ENCODE measurements at regions not wholly inside any gene's neighbourhood (a gene's known extent, or its start where the extent isn't known, plus 50 kb on each side); places are given as distances from the start of the nearest gene placed in this dataset.

DNA sequence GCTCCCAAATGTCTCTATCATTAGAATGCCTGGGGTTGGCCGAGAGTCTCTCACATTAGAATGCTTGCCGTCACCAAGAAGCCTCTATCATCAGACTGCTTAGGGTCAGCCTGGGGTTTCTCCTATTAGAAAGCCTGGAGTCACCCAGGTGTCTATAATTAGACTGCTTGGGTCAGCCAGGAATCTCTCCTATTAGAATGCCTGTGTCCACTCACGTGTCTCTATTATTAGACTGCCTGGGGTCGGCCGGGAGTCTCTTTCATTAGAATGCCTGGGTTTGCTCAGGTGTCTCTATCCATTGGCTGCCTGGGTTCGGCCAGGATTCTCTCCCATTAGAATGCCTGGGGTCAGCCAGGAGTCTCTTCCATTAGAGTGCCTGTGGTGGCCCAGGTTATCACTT, 1453.1 kb downstream of the UQCRFS1 start:
- H3K9me3 ChIP-seq = peaks cover 71% of the 10 kb centered on the region
- DNase-seq (ENCODE audit: low spot score) (no peak), ATAC-seq (ENCODE audit: insufficient number of reproducible peaks, low FRiP score, low read depth) (no peak)
- H3K27me3 ChIP-seq (replicated peaks; ENCODE audit: insufficient read depth) = no peaks in the 10 kb centered on the region
- H3K36me3 ChIP-seq = peaks cover 4% of the 10 kb centered on the region
- H3K27ac ChIP-seq = no peak overlapping the region
- TF ChIP-seq, protein P1, sequence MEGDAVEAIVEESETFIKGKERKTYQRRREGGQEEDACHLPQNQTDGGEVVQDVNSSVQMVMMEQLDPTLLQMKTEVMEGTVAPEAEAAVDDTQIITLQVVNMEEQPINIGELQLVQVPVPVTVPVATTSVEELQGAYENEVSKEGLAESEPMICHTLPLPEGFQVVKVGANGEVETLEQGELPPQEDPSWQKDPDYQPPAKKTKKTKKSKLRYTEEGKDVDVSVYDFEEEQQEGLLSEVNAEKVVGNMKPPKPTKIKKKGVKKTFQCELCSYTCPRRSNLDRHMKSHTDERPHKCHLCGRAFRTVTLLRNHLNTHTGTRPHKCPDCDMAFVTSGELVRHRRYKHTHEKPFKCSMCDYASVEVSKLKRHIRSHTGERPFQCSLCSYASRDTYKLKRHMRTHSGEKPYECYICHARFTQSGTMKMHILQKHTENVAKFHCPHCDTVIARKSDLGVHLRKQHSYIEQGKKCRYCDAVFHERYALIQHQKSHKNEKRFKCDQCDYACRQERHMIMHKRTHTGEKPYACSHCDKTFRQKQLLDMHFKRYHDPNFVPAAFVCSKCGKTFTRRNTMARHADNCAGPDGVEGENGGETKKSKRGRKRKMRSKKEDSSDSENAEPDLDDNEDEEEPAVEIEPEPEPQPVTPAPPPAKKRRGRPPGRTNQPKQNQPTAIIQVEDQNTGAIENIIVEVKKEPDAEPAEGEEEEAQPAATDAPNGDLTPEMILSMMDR (IDR thresholded peaks at IDR 0.05) = no peak
- H3K4me3 ChIP-seq = no peak overlapping the region
- H3K4me1 ChIP-seq (ENCODE audit: control insufficient read depth in 1 of 2, low read depth in 2 of 2) = no peaks in the 10 kb centered on the region

DNA sequence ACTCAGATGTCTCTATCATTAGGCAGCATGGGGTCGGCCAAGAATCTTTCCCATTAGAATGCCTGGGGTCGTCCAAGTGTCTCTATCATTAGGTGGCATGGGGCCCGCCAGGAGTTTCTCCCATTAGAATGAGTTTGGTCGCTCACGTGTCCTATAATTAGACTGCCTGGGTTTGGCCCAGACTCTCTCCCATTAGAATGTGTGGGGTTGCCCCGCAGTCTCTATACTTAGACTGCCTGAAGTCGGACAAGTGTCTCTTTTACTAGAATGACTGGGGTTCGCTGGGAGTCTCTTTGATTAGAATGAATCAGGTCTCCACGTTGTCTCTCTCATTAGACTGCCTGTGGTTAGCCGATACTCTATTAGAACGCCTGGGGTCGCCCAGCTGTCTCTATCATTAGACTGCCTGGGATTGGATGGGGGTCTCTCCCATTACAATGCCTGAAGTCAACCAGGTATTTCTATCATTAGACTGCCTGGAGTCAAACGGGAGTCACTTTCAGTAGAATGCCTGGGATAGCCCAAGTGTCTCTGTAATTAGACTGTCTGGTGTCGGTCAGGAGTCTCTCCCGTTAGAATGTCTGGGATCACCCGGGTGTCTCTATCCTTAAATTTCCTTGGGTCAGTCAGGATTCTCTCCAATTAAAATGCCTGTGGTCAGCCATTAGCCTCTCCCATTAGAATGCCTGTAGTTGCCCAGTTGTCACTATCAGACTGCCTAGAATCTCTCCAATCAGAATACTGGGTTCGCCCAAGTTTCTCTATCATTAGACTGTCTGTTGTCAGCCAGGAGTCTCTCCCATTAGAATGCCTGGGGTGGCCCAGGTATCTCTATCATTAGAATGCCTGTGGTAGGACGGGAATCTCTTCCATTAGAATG, 1454.1 kb downstream of the UQCRFS1 start:
- H3K9me3 ChIP-seq = peaks cover 62% of the 10 kb centered on the region
- ATAC-seq (ENCODE audit: insufficient number of reproducible peaks, low FRiP score, low read depth) = no peak

DNA sequence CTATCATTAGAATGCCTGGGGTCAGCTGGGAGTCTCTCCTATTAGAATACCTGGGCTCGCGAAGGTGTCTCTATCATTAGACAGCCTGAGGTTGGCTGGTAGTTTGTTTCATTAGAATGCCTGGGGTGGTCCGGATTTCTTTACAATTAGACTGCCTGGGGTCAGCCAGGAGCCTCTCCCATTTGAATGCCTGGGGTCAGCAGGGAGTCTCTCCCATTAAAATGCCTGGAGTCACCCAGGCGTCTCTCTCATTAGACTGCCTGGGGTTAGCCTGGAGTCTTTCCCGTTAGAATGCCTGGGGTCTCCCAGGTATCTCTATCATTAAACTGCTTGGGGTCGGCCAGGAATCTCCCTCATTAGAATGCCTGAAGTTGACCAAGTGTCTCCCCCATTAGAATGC, 1458.3 kb downstream of the UQCRFS1 start:
- TF ChIP-seq, protein P1 (IDR thresholded peaks at IDR 0.05) = no peak
- ATAC-seq (ENCODE audit: insufficient number of reproducible peaks, low FRiP score, low read depth) (no peak), DNase-seq (ENCODE audit: low spot score) (no peak)
- Histone ChIP-seq H3K9me3 (peaks cover 29% of the 10 kb centered on the region), H3K27me3 (replicated peaks; ENCODE audit: insufficient read depth) (no peaks in the 10 kb centered on the region), H3K36me3 (no peaks in the 10 kb centered on the region), H3K27ac (no peak overlapping the region), H3K4me1 (ENCODE audit: control insufficient read depth in 1 of 2, low read depth in 2 of 2) (no peaks in the 10 kb centered on the region), H3K4me3 (no peak overlapping the region)

More for the DNA sequence above, 1454.1 kb downstream of the UQCRFS1 start:
- DNase-seq (ENCODE audit: low spot score) = no peak
- Histone ChIP-seq H3K4me3 (no peak overlapping the region), H3K4me1 (ENCODE audit: control insufficient read depth in 1 of 2, low read depth in 2 of 2) (no peaks in the 10 kb centered on the region), H3K27me3 (replicated peaks; ENCODE audit: insufficient read depth) (no peaks in the 10 kb centered on the region), H3K36me3 (no peaks in the 10 kb centered on the region), H3K27ac (no peak overlapping the region)
- TF ChIP-seq, protein P1 (IDR thresholded peaks at IDR 0.05) = no peak

- Histone ChIP-seq H3K27ac (no peak overlapping the region), H3K36me3 (no peaks in the 10 kb centered on the region), H3K4me1 (ENCODE audit: control insufficient read depth in 1 of 2, low read depth in 2 of 2) (no peaks in the 10 kb centered on the region), H3K4me3 (no peak overlapping the region), H3K9me3 (peaks cover 20% of the 10 kb centered on the region), H3K27me3 (replicated peaks; ENCODE audit: insufficient read depth) (no peaks in the 10 kb centered on the region)
- DNase-seq (ENCODE audit: low spot score) (no peak), ATAC-seq (ENCODE audit: insufficient number of reproducible peaks, low FRiP score, low read depth) (no peak)
- TF ChIP-seq, protein P1 (IDR thresholded peaks at IDR 0.05) = no peak
Observed at GRCh38 chr19:27753622-27754021, 1459.3 kb downstream of the UQCRFS1 start.

DNA sequence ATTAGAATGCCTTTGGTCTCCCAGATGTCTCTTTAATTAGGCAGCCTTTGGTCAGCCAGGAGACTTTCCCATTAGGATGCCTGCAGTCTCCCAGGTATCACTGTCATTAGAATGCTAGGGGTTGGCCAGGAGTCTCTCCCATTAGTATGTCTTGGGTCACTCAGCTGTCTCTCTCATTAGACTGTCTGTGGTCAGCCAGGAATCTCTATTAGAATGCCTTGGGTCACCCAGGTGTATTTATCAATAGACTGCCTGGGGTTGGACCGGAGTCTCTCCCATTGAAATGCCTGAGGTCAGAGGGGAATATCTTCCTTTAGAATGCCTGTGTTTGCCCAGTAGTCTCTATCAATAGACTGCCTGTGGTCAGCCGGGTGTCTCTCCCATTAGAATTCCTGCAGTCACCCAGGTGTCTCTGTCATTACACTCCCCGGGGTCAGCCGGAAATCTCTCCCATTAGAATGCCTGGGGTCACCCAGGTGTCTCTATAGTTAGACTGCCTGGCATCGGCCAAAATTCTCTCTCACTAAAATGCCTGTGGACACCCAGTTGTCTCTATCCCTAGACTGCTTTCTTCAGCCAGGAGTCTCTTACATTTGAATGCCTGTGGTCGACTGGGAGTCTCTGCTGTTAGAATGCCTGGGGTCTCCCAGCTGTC, 1460.3 kb downstream of the UQCRFS1 start:
- TF ChIP-seq, protein P1 (IDR thresholded peaks at IDR 0.05) = no peak
- Histone ChIP-seq H3K4me3 (no peak overlapping the region), H3K27ac (no peak overlapping the region), H3K27me3 (replicated peaks; ENCODE audit: insufficient read depth) (no peaks in the 10 kb centered on the region), H3K4me1 (ENCODE audit: control insufficient read depth in 1 of 2, low read depth in 2 of 2) (no peaks in the 10 kb centered on the region), H3K36me3 (no peaks in the 10 kb centered on the region), H3K9me3 (peaks cover 10% of the 10 kb centered on the region)
- DNase-seq (ENCODE audit: low spot score) (no peak), ATAC-seq (ENCODE audit: insufficient number of reproducible peaks, low FRiP score, low read depth) (no peak)
